ENCODE measurements at regions not wholly inside any gene's neighbourhood (a gene's known extent, or its start where the extent isn't known, plus 50 kb on each side); places are given as distances from the start of the nearest gene placed in this dataset.

- DNase-seq, result no peak
These were observed 98.5 kb downstream of the RFLNA start for GRCh38 chr12:124393414-124393790.

- no peak for DNase-seq
These were observed 97.9 kb downstream of the RFLNA start for GRCh38 chr12:124392667-124393413.

- peak in 1 of 2 donors; percentile 13 for DNase-seq
These were observed 97.4 kb downstream of the RFLNA start for GRCh38 chr12:124392271-124392666.

- peak; percentile 58 to 62 for DNase-seq
These were observed 96.7 kb downstream of the RFLNA start for GRCh38 chr12:124391340-124392261.

GRCh38 chr12:124390442-124391097 lies 95.7 kb downstream of the RFLNA start:
- no peak for DNase-seq

- no peak for DNase-seq
These were observed 95.0 kb downstream of the RFLNA start for GRCh38 chr12:124389725-124390441.

- peak; percentile 67 to 71 for DNase-seq
These were observed 94.3 kb downstream of the RFLNA start for GRCh38 chr12:124389138-124389724.

GRCh38 chr12:124388679-124389137 lies 93.8 kb downstream of the RFLNA start:
- DNase-seq, result peak; percentile 45 to 54

- no peak for DNase-seq
These were observed 93.3 kb downstream of the RFLNA start for GRCh38 chr12:124388038-124388671.

- no peak for DNase-seq
These were observed 92.6 kb downstream of the RFLNA start for GRCh38 chr12:124387528-124387911.

GRCh38 chr12:124386661-124387527 lies 92.0 kb downstream of the RFLNA start:
- DNase-seq, result no peak

GRCh38 chr12:124386059-124386458 lies 91.2 kb downstream of the RFLNA start:
- DNase-seq, result no peak

- no peak for DNase-seq
These were observed 90.5 kb downstream of the RFLNA start for GRCh38 chr12:124385219-124385969.

- DNase-seq, result no peak
These were observed 89.5 kb downstream of the RFLNA start for GRCh38 chr12:124384299-124384894.

GRCh38 chr12:124383028-124383427 lies 88.1 kb downstream of the RFLNA start:
- no peak for DNase-seq

- no peak for DNase-seq
These were observed 86.8 kb downstream of the RFLNA start for GRCh38 chr12:124381456-124382296.

- no peak for DNase-seq
These were observed 86.0 kb downstream of the RFLNA start for GRCh38 chr12:124380796-124381455.

All from activated CD4-positive, alpha-beta T cell treated with anti-CD3 and anti-CD28 coated beads for 4 hours (primary cell).